ENCODE measurements at regions not wholly inside any gene's neighbourhood (a gene's known extent, or its start where the extent isn't known, plus 50 kb on each side); places are given as distances from the start of the nearest gene placed in this dataset.
A peak's percentile ranks its signal among the peaks of the same experiment; 100 is the strongest.

- no peak for DNase-seq (ENCODE audit: low read depth in 2 of 2)
- no peak overlapping the region for H3K4me3 ChIP-seq (replicated peaks in 1 of 2; ENCODE audit: low read depth in 2 of 2, low read length in 2 of 2)
- TF ChIP-seq, protein P1, sequence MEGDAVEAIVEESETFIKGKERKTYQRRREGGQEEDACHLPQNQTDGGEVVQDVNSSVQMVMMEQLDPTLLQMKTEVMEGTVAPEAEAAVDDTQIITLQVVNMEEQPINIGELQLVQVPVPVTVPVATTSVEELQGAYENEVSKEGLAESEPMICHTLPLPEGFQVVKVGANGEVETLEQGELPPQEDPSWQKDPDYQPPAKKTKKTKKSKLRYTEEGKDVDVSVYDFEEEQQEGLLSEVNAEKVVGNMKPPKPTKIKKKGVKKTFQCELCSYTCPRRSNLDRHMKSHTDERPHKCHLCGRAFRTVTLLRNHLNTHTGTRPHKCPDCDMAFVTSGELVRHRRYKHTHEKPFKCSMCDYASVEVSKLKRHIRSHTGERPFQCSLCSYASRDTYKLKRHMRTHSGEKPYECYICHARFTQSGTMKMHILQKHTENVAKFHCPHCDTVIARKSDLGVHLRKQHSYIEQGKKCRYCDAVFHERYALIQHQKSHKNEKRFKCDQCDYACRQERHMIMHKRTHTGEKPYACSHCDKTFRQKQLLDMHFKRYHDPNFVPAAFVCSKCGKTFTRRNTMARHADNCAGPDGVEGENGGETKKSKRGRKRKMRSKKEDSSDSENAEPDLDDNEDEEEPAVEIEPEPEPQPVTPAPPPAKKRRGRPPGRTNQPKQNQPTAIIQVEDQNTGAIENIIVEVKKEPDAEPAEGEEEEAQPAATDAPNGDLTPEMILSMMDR (IDR thresholded peaks at IDR 0.05; ENCODE audit: low read depth, low read length), result no peak
Measured at GRCh38 chr5:56354836-56355235, 121.7 kb upstream of the ANKRD55 start.

DNA sequence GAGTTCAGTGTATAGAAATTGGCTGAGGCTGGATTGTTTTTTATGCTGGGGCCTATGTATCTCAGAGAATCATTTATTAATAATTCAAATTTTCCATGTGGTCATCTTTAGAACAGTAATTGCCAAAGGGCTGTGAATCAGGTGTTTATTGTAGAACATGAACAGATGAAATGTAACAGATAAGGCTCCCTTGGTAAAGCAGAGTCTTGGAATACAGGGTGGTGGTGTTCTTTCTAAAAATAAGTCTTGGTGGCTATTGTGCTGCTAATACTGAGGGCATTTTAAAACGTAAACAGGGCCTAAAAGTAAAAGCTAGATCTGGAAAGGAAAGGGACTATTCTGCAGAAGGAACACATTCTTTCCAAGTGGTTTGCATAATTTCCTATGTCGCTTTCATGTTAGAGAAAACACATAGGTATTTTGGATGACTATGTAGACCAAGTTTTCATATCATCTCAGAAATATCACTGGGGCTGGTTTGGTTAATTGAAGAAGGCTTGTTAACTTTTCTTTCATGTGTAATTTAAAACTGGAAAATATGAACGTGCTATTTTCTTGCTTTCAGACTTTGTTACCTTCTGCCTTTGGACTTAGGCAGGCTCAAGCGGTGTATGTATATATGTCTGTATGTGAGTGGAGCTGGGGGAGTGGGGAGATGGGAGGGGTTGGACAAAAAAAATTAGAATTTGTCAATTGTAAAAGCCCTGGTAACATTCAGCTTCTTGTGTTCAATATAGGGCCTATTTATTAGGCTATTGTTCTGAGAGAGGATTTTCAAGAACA is 119.9 kb upstream of the ANKRD55 start:
- no peak for DNase-seq (ENCODE audit: low read depth in 2 of 2)
- no peak overlapping the region for H3K4me3 ChIP-seq (replicated peaks in 1 of 2; ENCODE audit: low read depth in 2 of 2, low read length in 2 of 2)
- TF ChIP-seq, protein P1 (IDR thresholded peaks at IDR 0.05; ENCODE audit: low read depth, low read length), result no peak

GRCh38 chr5:56350597-56351170 is 117.6 kb upstream of the ANKRD55 start:
- peak; percentile 72 to 87 for DNase-seq (ENCODE audit: low read depth in 2 of 2)
- H3K4me3 ChIP-seq (replicated peaks in 1 of 2; ENCODE audit: low read depth in 2 of 2, low read length in 2 of 2), result no peak overlapping the region
- TF ChIP-seq, protein P1 (IDR thresholded peaks at IDR 0.05; ENCODE audit: low read depth, low read length), result no peak

- peak in 1 of 2 donors; percentile 39 for DNase-seq (ENCODE audit: low read depth in 2 of 2)
- TF ChIP-seq, protein P1 (IDR thresholded peaks at IDR 0.05; ENCODE audit: low read depth, low read length), result no peak
- H3K4me3 ChIP-seq (replicated peaks in 1 of 2; ENCODE audit: low read depth in 2 of 2, low read length in 2 of 2), result no peak overlapping the region
Measured at GRCh38 chr5:56350011-56350596, 117.0 kb upstream of the ANKRD55 start.

GRCh38 chr5:56349461-56349860 is 116.3 kb upstream of the ANKRD55 start:
- no peak for DNase-seq (ENCODE audit: low read depth in 2 of 2)
- TF ChIP-seq, protein P1 (IDR thresholded peaks at IDR 0.05; ENCODE audit: low read depth, low read length), result no peak
- H3K4me3 ChIP-seq (replicated peaks in 1 of 2; ENCODE audit: low read depth in 2 of 2, low read length in 2 of 2), result no peak overlapping the region

DNA sequence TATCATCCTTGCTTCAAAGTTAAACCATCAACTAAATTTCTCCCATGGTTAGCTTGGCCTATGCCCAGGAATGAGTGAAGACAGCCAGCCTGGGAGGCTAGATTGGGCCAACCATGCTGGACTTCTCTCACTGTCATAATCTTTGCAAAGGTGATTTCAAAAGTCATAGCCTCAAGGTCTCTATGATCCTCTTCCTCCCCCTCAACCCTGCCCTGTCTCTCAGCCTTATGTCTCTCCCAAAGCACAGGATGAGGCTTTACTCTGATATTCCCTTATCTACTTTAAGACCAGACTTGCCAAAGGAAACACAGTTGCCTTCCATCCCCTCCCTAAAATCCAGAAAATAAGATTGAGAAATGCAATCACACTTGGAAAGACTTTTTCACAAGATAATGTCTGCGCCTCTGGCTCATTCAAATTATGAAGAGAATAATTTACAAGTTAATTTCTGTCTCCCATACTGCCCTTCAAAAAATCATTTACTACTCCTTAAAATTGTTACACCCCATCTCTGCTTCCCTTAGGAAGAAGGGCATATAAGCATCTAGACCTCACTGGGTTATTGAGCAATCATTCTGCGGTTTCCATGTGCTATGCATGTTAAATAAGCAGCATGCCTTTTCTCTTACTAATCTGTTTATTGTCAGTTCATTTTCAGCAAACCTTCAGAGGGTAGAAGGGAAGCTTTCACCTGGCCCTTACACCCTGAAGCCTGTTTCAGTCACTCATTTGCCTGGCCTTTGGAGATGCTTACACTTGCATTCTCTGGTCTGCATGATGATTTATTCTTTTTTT is 113.8 kb upstream of the ANKRD55 start:
- peak; percentile 93 to 96 for DNase-seq (ENCODE audit: low read depth in 2 of 2)
- TF ChIP-seq, protein P1 (IDR thresholded peaks at IDR 0.05; ENCODE audit: low read depth, low read length), result no peak
- H3K4me3 ChIP-seq (replicated peaks in 1 of 2; ENCODE audit: low read depth in 2 of 2, low read length in 2 of 2), result no peak overlapping the region
